Kidney (tissue), 13 donors: ENCODE measurements at regions not wholly inside any gene's neighbourhood (a gene's known extent, or its start where the extent isn't known, plus 50 kb on each side); places are given as distances from the start of the nearest gene placed in this dataset.

Experiments used
- DNase-seq, 5 donors: peaks; one replicate each; pipeline ENCODE4 v3.0.0-alpha.2; 2013 to 2020
- FAIRE-seq: peaks from 2 replicates; lab custom pipeline; 2012; peaks lifted over from hg19 to GRCh38; lab: Jason Lieb, UNC
- H3K27ac ChIP-seq, 2 donors: one replicate each; pipeline ENCODE4 v1.7.0; 2013; ENCODE audit warnings: low read depth in 2 of 2, low read length in 2 of 2, inconsistent platforms in 1 of 2
- H3K27me3 ChIP-seq: one replicate; pipeline ENCODE4 v1.7.1; 2013; ENCODE audit warnings: low read length, inconsistent platforms; ENCODE audit not compliant: control insufficient read depth, insufficient read depth
- H3K36me3 ChIP-seq, 3 donors: one replicate each; pipeline versions ENCODE4 v1.7.0 to v1.7.1; 2013; ENCODE audit warnings: low read length in 3 of 3, control low read depth in 1 of 3, inconsistent platforms in 1 of 3; ENCODE audit not compliant: insufficient read depth in 3 of 3, control insufficient read depth in 2 of 3
- H3K4me1 ChIP-seq, 3 donors: one replicate each; pipeline versions ENCODE4 v1.7.0 to v1.7.1; 2013; ENCODE audit warnings: low read length in 3 of 3, inconsistent platforms in 1 of 3, low read depth in 1 of 3; ENCODE audit not compliant: control insufficient read depth in 2 of 3, insufficient read depth in 2 of 3
- H3K4me3 ChIP-seq, 3 donors: one replicate each; pipeline versions ENCODE4 v1.7.0 to v1.8.1; 2013; ENCODE audit warnings: low read length in 3 of 3, control low read depth in 1 of 3, inconsistent platforms in 1 of 3
- H3K9ac ChIP-seq, 3 donors: one replicate each; pipeline versions ENCODE4 v1.7.0 to v1.7.1; 2013; ENCODE audit warnings: low read length in 3 of 3, control low read depth in 1 of 3, inconsistent platforms in 1 of 3
- H3K9me3 ChIP-seq, 3 donors: one replicate each; pipeline versions ENCODE4 v1.7.0 to v1.7.1; 2013; ENCODE audit warnings: low read length in 3 of 3, control low read depth in 1 of 3, inconsistent platforms in 1 of 3; ENCODE audit not compliant: control insufficient read depth in 2 of 3, insufficient read depth in 1 of 3
- intact Hi-C: fragments of 100-400 bp; cut with DNase I; formaldehyde crosslinking; loops from one replicate; pipeline ENCODE4 v1.11.1; 2022
- TF ChIP-seq, protein P1 (sequence below): IDR thresholded peaks from 3 replicates; pipeline ENCODE4 v1.5.1; 2012; ENCODE audit warnings: mild to moderate bottlenecking, moderate library complexity, borderline replicate concordance; ENCODE audit not compliant: insufficient read depth; ENCODE audit errors: extremely low read depth
- donor health status: control.
- donor health status: control.
- donor health status: control.
- donor health status: control.
- donor health status: control.
- donor health status: DM: yes; HTN: yes; CAD: no.
- donor health status: Normal renal cell carcinoma (clear cell type).

- TF ChIP-seq, protein P1, sequence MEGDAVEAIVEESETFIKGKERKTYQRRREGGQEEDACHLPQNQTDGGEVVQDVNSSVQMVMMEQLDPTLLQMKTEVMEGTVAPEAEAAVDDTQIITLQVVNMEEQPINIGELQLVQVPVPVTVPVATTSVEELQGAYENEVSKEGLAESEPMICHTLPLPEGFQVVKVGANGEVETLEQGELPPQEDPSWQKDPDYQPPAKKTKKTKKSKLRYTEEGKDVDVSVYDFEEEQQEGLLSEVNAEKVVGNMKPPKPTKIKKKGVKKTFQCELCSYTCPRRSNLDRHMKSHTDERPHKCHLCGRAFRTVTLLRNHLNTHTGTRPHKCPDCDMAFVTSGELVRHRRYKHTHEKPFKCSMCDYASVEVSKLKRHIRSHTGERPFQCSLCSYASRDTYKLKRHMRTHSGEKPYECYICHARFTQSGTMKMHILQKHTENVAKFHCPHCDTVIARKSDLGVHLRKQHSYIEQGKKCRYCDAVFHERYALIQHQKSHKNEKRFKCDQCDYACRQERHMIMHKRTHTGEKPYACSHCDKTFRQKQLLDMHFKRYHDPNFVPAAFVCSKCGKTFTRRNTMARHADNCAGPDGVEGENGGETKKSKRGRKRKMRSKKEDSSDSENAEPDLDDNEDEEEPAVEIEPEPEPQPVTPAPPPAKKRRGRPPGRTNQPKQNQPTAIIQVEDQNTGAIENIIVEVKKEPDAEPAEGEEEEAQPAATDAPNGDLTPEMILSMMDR, result no peak
- Histone ChIP-seq H3K27me3 (no peaks in the 10 kb centered on the region), H3K27ac (no peak overlapping the region), H3K9ac (no peak overlapping the region), H3K4me3 (no peak overlapping the region), H3K9me3 (no peaks in the 10 kb centered on the region), H3K36me3 (no peaks in the 10 kb centered on the region), H3K4me1 (peaks cover 0 to 4% (median 3%) of the 10 kb centered on the region in 3 donors)
- intact Hi-C loops, result no loop called here
- DNase-seq (no peak), FAIRE-seq (no peak)
Observed at GRCh38 chr12:5204271-5204670, 160.6 kb downstream of the KCNA5 start.

GRCh38 chr12:5204831-5205230 lies 161.2 kb downstream of the KCNA5 start:
- H3K36me3 ChIP-seq, result no peaks in the 10 kb centered on the region
- no peaks in the 10 kb centered on the region for H3K27me3 ChIP-seq
- no peak for FAIRE-seq
- DNase-seq, result no peak
- peaks cover 0 to 4% (median 3%) of the 10 kb centered on the region in 3 donors for H3K4me1 ChIP-seq
- no peaks in the 10 kb centered on the region for H3K9me3 ChIP-seq
- H3K9ac ChIP-seq, result no peak overlapping the region
- intact Hi-C loops, result no loop called here
- no peak overlapping the region for H3K27ac ChIP-seq
- TF ChIP-seq, protein P1, result no peak
- no peak overlapping the region for H3K4me3 ChIP-seq

GRCh38 chr12:5206401-5207175 lies 162.9 kb downstream of the KCNA5 start:
- H3K4me3 ChIP-seq, result no peak overlapping the region
- FAIRE-seq, result no peak
- H3K27me3 ChIP-seq, result no peaks in the 10 kb centered on the region
- H3K9ac ChIP-seq, result no peak overlapping the region
- intact Hi-C loops, result no loop called here
- no peaks in the 10 kb centered on the region for H3K9me3 ChIP-seq
- H3K4me1 ChIP-seq, result peaks cover 0 to 1% (median 0%) of the 10 kb centered on the region in 3 donors
- TF ChIP-seq, protein P1, result no peak
- no peaks in the 10 kb centered on the region for H3K36me3 ChIP-seq
- DNase-seq, result no peak
- H3K27ac ChIP-seq, result no peak overlapping the region
